ENCODE measurements at regions not wholly inside any gene's neighbourhood (a gene's known extent, or its start where the extent isn't known, plus 50 kb on each side); places are given as distances from the start of the nearest gene placed in this dataset.

- Mint-ChIP-seq H3K9me3 (peaks cover 5% of the 10 kb centered on the region), H3K4me1 (no peaks in the 10 kb centered on the region), H3K4me3 (no peak overlapping the region), H3K27ac (no peak overlapping the region), H3K27me3 (no peaks in the 10 kb centered on the region), H3K36me3 (no peaks in the 10 kb centered on the region)
- DNase-seq: no peak
Observed at GRCh38 chr11:95466416-95466815, 235.4 kb upstream of the SESN3 start.

DNA sequence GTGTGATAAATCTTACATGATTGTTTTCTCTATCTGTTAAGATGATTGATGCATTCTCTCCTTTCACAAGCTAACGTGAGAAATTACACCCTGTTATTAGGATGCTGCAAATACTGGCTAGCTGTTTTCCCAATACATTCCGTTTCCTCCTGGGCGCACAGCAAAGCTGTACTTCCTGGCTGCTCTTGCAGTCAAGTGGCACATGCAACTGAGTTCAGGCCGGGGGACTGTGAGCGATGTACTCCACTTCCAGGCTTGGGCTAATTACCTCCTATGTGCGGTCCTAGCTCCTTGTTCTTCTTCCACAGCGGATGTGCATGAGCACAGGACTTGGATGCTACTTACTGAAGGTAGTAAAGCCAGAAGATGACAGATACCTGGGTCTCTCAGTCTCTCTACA is 234.9 kb upstream of the SESN3 start:
- H3K27me3 Mint-ChIP-seq: no peaks in the 10 kb centered on the region
- no peak overlapping the region for H3K27ac Mint-ChIP-seq
- no peaks in the 10 kb centered on the region for H3K4me1 Mint-ChIP-seq
- H3K4me3 Mint-ChIP-seq: no peak overlapping the region
- H3K36me3 Mint-ChIP-seq: no peaks in the 10 kb centered on the region
- H3K9me3 Mint-ChIP-seq: peaks cover 6% of the 10 kb centered on the region
- DNase-seq: no peak

DNA sequence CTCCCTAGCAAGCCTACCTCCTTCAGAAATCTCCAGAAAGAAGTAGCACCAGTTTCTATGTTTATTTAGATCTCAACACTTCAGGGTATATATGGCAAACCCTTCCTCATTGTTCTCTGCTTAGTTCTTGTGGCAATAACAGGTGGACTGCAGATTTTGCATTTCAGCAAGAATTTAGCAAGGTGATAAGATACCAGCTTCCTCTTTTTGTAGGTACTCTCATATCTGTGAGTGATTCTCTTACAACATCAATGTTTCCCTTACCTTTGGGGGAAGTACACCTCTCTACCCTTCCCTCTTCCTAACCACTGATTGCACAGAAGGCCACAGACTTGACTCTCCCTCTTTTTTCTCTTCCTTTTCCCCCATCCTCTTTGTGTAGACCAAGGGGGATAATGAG is 230.9 kb upstream of the SESN3 start:
- no peak for DNase-seq
- no peak overlapping the region for H3K27ac Mint-ChIP-seq
- no peaks in the 10 kb centered on the region for H3K27me3 Mint-ChIP-seq
- H3K4me3 Mint-ChIP-seq: no peak overlapping the region
- H3K4me1 Mint-ChIP-seq: no peaks in the 10 kb centered on the region
- peaks cover 8% of the 10 kb centered on the region for H3K9me3 Mint-ChIP-seq
- no peaks in the 10 kb centered on the region for H3K36me3 Mint-ChIP-seq

GRCh38 chr11:95461348-95461747 is 230.3 kb upstream of the SESN3 start:
- no peak overlapping the region for H3K27ac Mint-ChIP-seq
- H3K36me3 Mint-ChIP-seq: no peaks in the 10 kb centered on the region
- H3K9me3 Mint-ChIP-seq: peaks cover 8% of the 10 kb centered on the region
- no peak overlapping the region for H3K4me3 Mint-ChIP-seq
- no peaks in the 10 kb centered on the region for H3K27me3 Mint-ChIP-seq
- H3K4me1 Mint-ChIP-seq: no peaks in the 10 kb centered on the region
- no peak for DNase-seq

GRCh38 chr11:95459291-95460042 is 228.5 kb upstream of the SESN3 start:
- H3K4me3 Mint-ChIP-seq: no peak overlapping the region
- no peaks in the 10 kb centered on the region for H3K36me3 Mint-ChIP-seq
- H3K27me3 Mint-ChIP-seq: no peaks in the 10 kb centered on the region
- no peak for DNase-seq
- H3K9me3 Mint-ChIP-seq: peaks cover 8% of the 10 kb centered on the region
- peaks cover 2% of the 10 kb centered on the region for H3K4me1 Mint-ChIP-seq
- no peak overlapping the region for H3K27ac Mint-ChIP-seq

GRCh38 chr11:95456714-95457491 is 225.9 kb upstream of the SESN3 start:
- DNase-seq: no peak
- H3K27ac Mint-ChIP-seq: no peak overlapping the region
- no peaks in the 10 kb centered on the region for H3K27me3 Mint-ChIP-seq
- peaks cover 8% of the 10 kb centered on the region for H3K9me3 Mint-ChIP-seq
- no peaks in the 10 kb centered on the region for H3K36me3 Mint-ChIP-seq
- H3K4me3 Mint-ChIP-seq: no peak overlapping the region
- peaks cover 2% of the 10 kb centered on the region for H3K4me1 Mint-ChIP-seq

DNA sequence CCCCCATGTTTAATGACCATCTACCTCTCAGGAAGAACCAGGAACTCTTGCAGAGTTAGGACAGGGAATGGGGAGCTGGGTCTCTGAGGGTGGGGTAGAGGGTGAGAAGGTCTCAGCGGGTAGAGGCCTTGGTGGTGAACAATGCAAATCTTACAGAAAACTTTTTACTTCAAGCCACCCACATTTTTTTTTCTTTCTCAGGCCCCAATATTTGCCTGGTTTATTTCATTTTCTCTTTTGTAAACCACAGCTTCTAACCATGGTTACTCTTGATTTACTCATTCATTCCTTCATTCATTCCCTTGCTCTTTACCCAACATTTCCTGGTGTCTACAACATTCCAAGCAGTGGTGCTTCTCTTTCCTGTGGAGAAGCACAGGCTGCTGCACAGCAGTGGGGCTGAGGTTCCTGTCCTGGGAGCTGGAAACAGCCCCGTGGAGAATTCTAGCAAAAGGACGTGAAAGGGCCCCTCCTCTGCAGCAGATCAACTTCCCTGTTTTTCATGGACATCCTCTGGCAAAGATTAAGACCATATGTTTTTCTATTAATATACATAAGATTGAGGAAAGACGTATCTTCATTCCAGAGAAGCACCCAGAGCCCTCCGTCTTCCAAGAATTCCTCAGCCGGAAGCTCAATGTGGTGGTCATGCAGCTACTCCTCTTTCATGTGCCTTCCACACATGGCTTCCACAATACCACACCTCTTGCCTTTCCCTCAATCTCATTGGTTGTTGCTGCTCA is 224.4 kb upstream of the SESN3 start:
- H3K9me3 Mint-ChIP-seq: no peaks in the 10 kb centered on the region
- no peaks in the 10 kb centered on the region for H3K36me3 Mint-ChIP-seq
- no peaks in the 10 kb centered on the region for H3K27me3 Mint-ChIP-seq
- H3K27ac Mint-ChIP-seq: no peak overlapping the region
- H3K4me1 Mint-ChIP-seq: peaks cover 2% of the 10 kb centered on the region
- no peak for DNase-seq
- no peak overlapping the region for H3K4me3 Mint-ChIP-seq

GRCh38 chr11:95453616-95454171 is 222.7 kb upstream of the SESN3 start:
- H3K36me3 Mint-ChIP-seq: no peaks in the 10 kb centered on the region

DNA sequence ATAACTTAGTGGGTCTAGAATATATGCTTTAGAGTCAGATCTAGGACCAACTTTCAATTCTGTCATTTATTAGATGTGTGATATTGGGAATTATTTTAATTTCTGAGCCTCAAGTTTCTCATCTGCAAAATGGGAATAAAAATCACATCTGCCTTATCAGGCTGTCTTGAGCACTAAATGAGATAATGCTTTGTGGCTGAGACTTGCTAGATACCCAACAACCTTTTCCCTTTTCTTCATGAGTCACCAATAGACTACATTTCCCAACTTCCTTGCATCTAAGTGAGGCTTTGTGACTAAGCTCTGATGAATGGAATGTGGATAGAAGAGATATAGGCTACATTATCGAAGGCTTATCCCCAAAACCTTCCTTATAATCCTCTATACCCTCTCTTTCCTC is 220.7 kb upstream of the SESN3 start:
- no peaks in the 10 kb centered on the region for H3K9me3 Mint-ChIP-seq
- peaks cover 2% of the 10 kb centered on the region for H3K4me1 Mint-ChIP-seq
- no peaks in the 10 kb centered on the region for H3K36me3 Mint-ChIP-seq
- H3K27ac Mint-ChIP-seq: no peak overlapping the region
- DNase-seq: no peak
- no peak overlapping the region for H3K4me3 Mint-ChIP-seq
- no peaks in the 10 kb centered on the region for H3K27me3 Mint-ChIP-seq

More at GRCh38 chr11:95453616-95454171, 222.7 kb upstream of the SESN3 start:
- DNase-seq: no peak
- H3K4me1 Mint-ChIP-seq: peaks cover 2% of the 10 kb centered on the region
- no peaks in the 10 kb centered on the region for H3K9me3 Mint-ChIP-seq
- no peaks in the 10 kb centered on the region for H3K27me3 Mint-ChIP-seq
- H3K27ac Mint-ChIP-seq: no peak overlapping the region
- H3K4me3 Mint-ChIP-seq: no peak overlapping the region

- no peaks in the 10 kb centered on the region for H3K9me3 Mint-ChIP-seq
- H3K4me3 Mint-ChIP-seq: no peak overlapping the region
- DNase-seq: no peak
- H3K27me3 Mint-ChIP-seq: no peaks in the 10 kb centered on the region
- H3K27ac Mint-ChIP-seq: no peak overlapping the region
- no peaks in the 10 kb centered on the region for H3K36me3 Mint-ChIP-seq
- peaks cover 2% of the 10 kb centered on the region for H3K4me1 Mint-ChIP-seq
Observed at GRCh38 chr11:95451261-95451660, 220.3 kb upstream of the SESN3 start.

- Mint-ChIP-seq H3K4me1 (peaks cover 2% of the 10 kb centered on the region), H3K9me3 (no peaks in the 10 kb centered on the region), H3K4me3 (no peak overlapping the region), H3K27ac (no peak overlapping the region), H3K36me3 (no peaks in the 10 kb centered on the region), H3K27me3 (no peaks in the 10 kb centered on the region)
- DNase-seq: no peak
Observed at GRCh38 chr11:95450547-95451123, 219.6 kb upstream of the SESN3 start.

- no peak for DNase-seq
- Mint-ChIP-seq H3K9me3 (no peaks in the 10 kb centered on the region), H3K4me3 (no peak overlapping the region), H3K36me3 (no peaks in the 10 kb centered on the region), H3K27ac (no peak overlapping the region), H3K27me3 (no peaks in the 10 kb centered on the region), H3K4me1 (peaks cover 14% of the 10 kb centered on the region)
Observed at GRCh38 chr11:95445746-95446333, 214.8 kb upstream of the SESN3 start.

DNA sequence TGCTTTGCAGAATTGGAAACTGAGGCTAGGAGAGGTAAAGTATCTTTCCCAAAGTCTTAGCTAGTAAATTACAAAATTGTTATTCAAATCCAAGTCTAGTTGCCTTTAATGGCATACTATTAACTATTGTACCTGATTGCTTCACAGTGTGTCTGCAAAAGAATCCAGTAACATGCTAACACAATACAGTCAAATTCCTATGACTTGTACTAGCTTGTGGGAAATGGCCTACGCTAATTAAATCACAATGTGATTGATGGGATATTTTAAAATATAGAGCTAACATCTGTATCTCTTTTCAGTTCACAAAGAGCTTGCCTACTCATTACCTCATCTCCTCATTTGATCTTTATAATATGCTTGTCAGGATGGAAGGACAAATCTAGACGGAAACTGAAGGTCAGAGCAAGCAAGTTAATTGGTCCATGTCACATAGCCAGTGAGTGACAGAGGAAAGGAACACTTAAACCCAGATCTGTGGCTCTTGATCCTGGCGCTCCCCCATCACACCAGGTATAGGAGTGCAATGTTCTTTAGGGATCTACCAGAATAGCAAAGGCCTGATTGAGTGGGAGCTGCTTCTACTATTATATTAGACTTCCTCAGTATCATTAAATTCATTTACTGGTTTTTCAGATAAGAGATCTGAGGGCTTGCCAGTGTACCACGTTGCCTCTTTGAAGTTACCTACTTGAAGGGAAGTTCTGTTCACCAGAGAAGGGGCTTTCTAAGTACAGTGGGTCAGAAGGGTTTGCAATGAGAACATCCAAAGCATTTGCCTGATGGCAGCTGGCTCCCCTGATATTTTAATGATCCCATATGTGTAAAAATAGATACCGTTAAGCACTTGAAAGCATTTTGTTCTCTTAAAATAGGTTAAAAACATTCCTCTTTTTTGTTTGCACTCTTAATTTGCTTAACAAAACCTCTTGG is 213.6 kb upstream of the SESN3 start:
- Mint-ChIP-seq H3K9me3 (no peaks in the 10 kb centered on the region), H3K27me3 (no peaks in the 10 kb centered on the region), H3K27ac (no peak overlapping the region), H3K4me1 (peaks cover 14% of the 10 kb centered on the region), H3K4me3 (no peak overlapping the region), H3K36me3 (no peaks in the 10 kb centered on the region)
- no peak for DNase-seq

DNA sequence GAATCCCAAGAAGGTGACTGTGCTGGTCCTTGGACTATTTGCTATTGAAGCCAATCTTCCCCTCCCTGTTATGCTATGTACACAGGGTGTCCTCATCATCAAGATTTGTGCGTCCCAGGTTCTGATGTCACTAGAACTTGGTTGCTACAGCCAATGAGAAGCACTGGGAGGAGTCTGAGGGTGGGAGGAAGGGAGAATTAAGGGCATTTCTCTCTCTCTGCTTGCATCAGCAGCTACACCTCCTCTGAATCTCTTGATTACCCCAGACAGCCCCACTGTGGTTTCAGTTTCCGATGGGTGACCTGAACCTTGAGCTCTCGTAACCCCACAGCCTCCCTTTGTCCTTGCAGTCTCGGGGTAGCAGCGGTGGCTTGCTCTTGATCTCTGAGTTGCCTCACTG is 212.4 kb upstream of the SESN3 start:
- H3K36me3 Mint-ChIP-seq: no peaks in the 10 kb centered on the region
- H3K4me1 Mint-ChIP-seq: peaks cover 14% of the 10 kb centered on the region
- H3K4me3 Mint-ChIP-seq: no peak overlapping the region
- H3K9me3 Mint-ChIP-seq: no peaks in the 10 kb centered on the region
- no peak overlapping the region for H3K27ac Mint-ChIP-seq
- no peaks in the 10 kb centered on the region for H3K27me3 Mint-ChIP-seq
- peak; percentile 31 for DNase-seq

Measured in activated naive CD8-positive, alpha-beta T cell treated with anti-CD3 and anti-CD28 coated beads for 36 hours (primary cell).